SK-N-SH (cell line): ENCODE measurements at regions not wholly inside any gene's neighbourhood (a gene's known extent, or its start where the extent isn't known, plus 50 kb on each side); places are given as distances from the start of the nearest gene placed in this dataset.
A peak's percentile ranks its signal among the peaks of the same experiment; 100 is the strongest.

ENCODE experiments used
- CTCF ChIA-PET: fragments of 300-600, 350-600 bp; formaldehyde crosslinking; extraction: SDS; loops from one replicate; lab custom pipeline; 2021; lab: Yijun Ruan, JAX
- POLR2A ChIA-PET: fragments of 350-600 bp; sonication (Branson Sonifier 250); formaldehyde crosslinking; extraction: SDS; loops from one replicate; lab custom pipeline; 2020; ENCODE audit warnings: antibody characterized with exemption, inconsistent platforms; lab: Yijun Ruan, JAX
- DNase-seq: peaks from one replicate; pipeline ENCODE4 v3.0.0; 2012
- H2AFZ ChIP-seq: fragments of 200-600 bp; sonication (generic); 2 replicates; pipeline ENCODE4 v1.8.1; 2016; ENCODE audit warnings: antibody characterized with exemption, mild to moderate bottlenecking, low read depth
- H3F3A ChIP-seq: fragments of 200-600 bp; sonication (generic); replicated peaks from 2 replicates; pipeline ENCODE3; 2016; ENCODE audit warnings: antibody characterized with exemption, mild to moderate bottlenecking; ENCODE audit not compliant: insufficient read depth
- H3K27ac ChIP-seq, 2 experiments: fragments of 200-500 bp in 1 of 2; fragments of 200-600 bp in 1 of 2; sonication (Bioruptor generic) in 1 of 2; sonication (generic), shearing (Covaris generic) in 1 of 2; 2 replicates each; pipeline versions ENCODE4 v1.5.1 to v1.6.1; 2014 to 2016; ENCODE audit warnings: low read depth in 2 of 2, inconsistent platforms in 1 of 2, low read length in 1 of 2, mild to moderate bottlenecking in 1 of 2, mixed read lengths in 1 of 2
- H3K27me3 ChIP-seq: fragments of 200-600 bp; sonication (generic), shearing (Covaris generic); 2 replicates; pipeline ENCODE4 v1.6.1; 2016; ENCODE audit warnings: mixed run types; ENCODE audit not compliant: insufficient read depth
- H3K36me3 ChIP-seq, 2 experiments: fragments of 200-500 bp in 1 of 2; fragments of 200-600 bp in 1 of 2; sonication (Bioruptor generic) in 1 of 2; sonication (generic) in 1 of 2; replicated peaks in 1 of 2; 2 replicates each; pipeline versions ENCODE3 to v1.5.1; 2014 to 2016; ENCODE audit warnings: low read length in 1 of 2, mild to moderate bottlenecking in 1 of 2; ENCODE audit not compliant: insufficient read depth in 2 of 2, control insufficient read depth in 1 of 2
- H3K4me1 ChIP-seq, 2 experiments: fragments of 200-500 bp in 1 of 2; fragments of 200-600 bp in 1 of 2; sonication (Bioruptor generic) in 1 of 2; sonication (generic), shearing (Covaris generic) in 1 of 2; 2 replicates each; pipeline versions ENCODE4 v1.5.1 to v1.6.1; 2014 to 2016; ENCODE audit warnings: low read depth in 1 of 2, low read length in 1 of 2, mixed run types in 1 of 2; ENCODE audit not compliant: insufficient read depth in 2 of 2, control insufficient read depth in 1 of 2
- H3K4me2 ChIP-seq: fragments of 200-600 bp; sonication (generic), shearing (Covaris generic); 2 replicates; pipeline ENCODE4 v1.6.1; 2017; ENCODE audit warnings: mixed run types
- H3K4me3 ChIP-seq, 2 experiments: fragments of 200-500 bp in 1 of 2; fragments of 200-600 bp in 1 of 2; sonication (Bioruptor generic) in 1 of 2; sonication (generic), shearing (Covaris generic) in 1 of 2; 2 replicates each; pipeline versions ENCODE4 v1.5.1 to v1.8.1; 2014 to 2016; ENCODE audit warnings: low read depth in 2 of 2, inconsistent platforms in 1 of 2, low read length in 1 of 2, mild to moderate bottlenecking in 1 of 2, mixed read lengths in 1 of 2, moderate library complexity in 1 of 2
- H3K79me2 ChIP-seq: fragments of 200-600 bp; sonication (generic); 2 replicates; pipeline ENCODE4 v1.8.1; 2017; ENCODE audit warnings: mild to moderate bottlenecking; ENCODE audit not compliant: insufficient read depth
- H3K9ac ChIP-seq: fragments of 200-600 bp; sonication (generic); 2 replicates; pipeline ENCODE4 v1.6.1; 2017; ENCODE audit warnings: mixed run types
- H3K9me2 ChIP-seq: fragments of 200-600 bp; sonication (generic); 2 replicates; pipeline ENCODE4 v1.6.1; 2017; ENCODE audit warnings: mixed run types
- H3K9me3 ChIP-seq: fragments of 200-600 bp; sonication (generic); 2 replicates; pipeline ENCODE4 v1.6.1; 2017; ENCODE audit warnings: mixed run types, mild to moderate bottlenecking, moderate library complexity
- H4K20me1 ChIP-seq: fragments of 200-600 bp; sonication (generic); 2 replicates; pipeline ENCODE4 v1.6.1; 2017; ENCODE audit warnings: mild to moderate bottlenecking, mixed run types; ENCODE audit not compliant: insufficient read depth
- CHD2 ChIP-seq: fragments of 150-350 bp; IDR thresholded peaks from 2 replicates; pipeline ENCODE4 v1.6.1; 2018; ENCODE audit warnings: low read length; ENCODE audit not compliant: partially characterized antibody
- ELF1 ChIP-seq: IDR thresholded peaks from 2 replicates; pipeline ENCODE4 v1.4.0; 2012
- FOXJ3 ChIP-seq: sonication (generic); formaldehyde crosslinking; IDR thresholded peaks from 2 replicates; pipeline ENCODE4 v1.5.1; 2020; ENCODE audit warnings: mild to moderate bottlenecking, missing genetic modification reagents
- FOXM1 ChIP-seq: IDR thresholded peaks from 2 replicates; pipeline ENCODE4 v1.4.0; 2012; ENCODE audit warnings: low read depth, mild to moderate bottlenecking
- JUND ChIP-seq: IDR thresholded peaks from 2 replicates; pipeline ENCODE4 v1.4.0; 2012
- MAX ChIP-seq: IDR thresholded peaks from 2 replicates; pipeline ENCODE4 v1.4.0; 2012; ENCODE audit warnings: low read depth
- MEF2A ChIP-seq: IDR thresholded peaks from 2 replicates; pipeline ENCODE4 v1.4.0; 2012; ENCODE audit warnings: low read depth, borderline replicate concordance
- MXI1 ChIP-seq: IDR thresholded peaks from 2 replicates; pipeline ENCODE4 v1.6.1; 2012; ENCODE audit warnings: mild to moderate bottlenecking, low read depth, low read length, improper control_type of control experiment
- NRF1 ChIP-seq: IDR thresholded peaks from 2 replicates; pipeline ENCODE4 v1.6.1; 2012; ENCODE audit warnings: low read depth, mild to moderate bottlenecking, low read length
- PBX3 ChIP-seq: IDR thresholded peaks from 2 replicates; pipeline ENCODE4; 2012
- RCOR1 ChIP-seq: fragments of 150-350 bp; IDR thresholded peaks from 2 replicates; pipeline ENCODE4 v1.6.1; 2017; ENCODE audit warnings: antibody characterized with exemption, low read length
- RXRA ChIP-seq: IDR thresholded peaks from 2 replicates; pipeline ENCODE4 v1.4.0; 2012; ENCODE audit warnings: low read depth, mild to moderate bottlenecking, borderline replicate concordance
- SIN3A ChIP-seq: IDR thresholded peaks from 2 replicates; pipeline ENCODE4 v1.6.1; 2012; ENCODE audit warnings: low read depth, mild to moderate bottlenecking, low read length, moderate library complexity, borderline replicate concordance
- TAF1 ChIP-seq: IDR thresholded peaks from 2 replicates; pipeline ENCODE4 v1.6.1; 2012; ENCODE audit warnings: low read depth, mild to moderate bottlenecking, low read length, moderate library complexity, borderline replicate concordance
- TEAD4 ChIP-seq: IDR thresholded peaks from 2 replicates; pipeline ENCODE4 v1.4.0; 2012; ENCODE audit warnings: mild to moderate bottlenecking, borderline replicate concordance; ENCODE audit not compliant: insufficient read depth
- WGBS: methylation state at CpG from one replicate; pipeline ENCODE4 v1.1.6; 2017; ENCODE audit warnings: low lambda C conversion rate; 5-methylcytosine and 5-hydroxymethylcytosine counted together
- TF ChIP-seq, protein P1 (sequence below): fragments of 150-350 bp; IDR thresholded peaks from 2 replicates; pipeline ENCODE4 v1.6.1; 2017; ENCODE audit warnings: antibody characterized with exemption, low read length, low read depth, borderline replicate concordance

- no peaks in the 10 kb centered on the region for H3K9me3 ChIP-seq
- H2AFZ ChIP-seq, result no peak overlapping the region
- no peak overlapping the region for H3K4me2 ChIP-seq
Observed at GRCh38 chr11:33618956-33619355, 81.7 kb downstream of the C11orf91 start.

GRCh38 chr11:33618351-33618710 is 82.3 kb downstream of the C11orf91 start:
- POLR2A ChIA-PET, result no interaction called here
- H3K4me1 ChIP-seq, result peaks cover 0 to 12% of the 10 kb centered on the region in 2 experiments; a peak in 2 of 4 replicates

More at GRCh38 chr11:33618956-33619355, 81.7 kb downstream of the C11orf91 start:
- Histone ChIP-seq H3K4me1 (peaks cover 0 to 12% of the 10 kb centered on the region in 2 experiments; a peak in 2 of 4 replicates), H3K27me3 (no peaks in the 10 kb centered on the region), H4K20me1 (no peaks in the 10 kb centered on the region), H3K4me3 (no peak overlapping the region), H3K79me2 (no peaks in the 10 kb centered on the region; the same call in 1 of the 2 replicates), H3K27ac (0 out of 4 replicates have a peak overlapping the region, but pooled peaks of 1 of the 2 experiments have one; percentile 2), H3K36me3 (peaks cover 14 to 47% of the 10 kb centered on the region in 2 experiments), H3K9me2 (no peaks in the 10 kb centered on the region), H3F3A (peaks cover 23% of the 10 kb centered on the region), H3K9ac (no peak overlapping the region)
- CTCF ChIA-PET, result no interaction called here
- no peak for TF ChIP-seq JUND
- TF ChIP-seq, protein P1, sequence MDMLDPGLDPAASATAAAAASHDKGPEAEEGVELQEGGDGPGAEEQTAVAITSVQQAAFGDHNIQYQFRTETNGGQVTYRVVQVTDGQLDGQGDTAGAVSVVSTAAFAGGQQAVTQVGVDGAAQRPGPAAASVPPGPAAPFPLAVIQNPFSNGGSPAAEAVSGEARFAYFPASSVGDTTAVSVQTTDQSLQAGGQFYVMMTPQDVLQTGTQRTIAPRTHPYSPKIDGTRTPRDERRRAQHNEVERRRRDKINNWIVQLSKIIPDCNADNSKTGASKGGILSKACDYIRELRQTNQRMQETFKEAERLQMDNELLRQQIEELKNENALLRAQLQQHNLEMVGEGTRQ, result no peak
- TF ChIP-seq PBX3, result no peak
- no peak for TF ChIP-seq TEAD4
- TF ChIP-seq MAX, result no peak
- TF ChIP-seq FOXM1, result no peak
- TF ChIP-seq SIN3A, result no peak
- no peak for TF ChIP-seq MEF2A
- no peak for TF ChIP-seq MXI1
- TF ChIP-seq FOXJ3 (CRISPR knock-in tag), result no peak
- TF ChIP-seq NRF1, result no peak
- no peak for TF ChIP-seq TAF1
- no peak for TF ChIP-seq ELF1
- no peak for TF ChIP-seq CHD2
- 91% methylated on average over 7 of the region's 7 CpGs for WGBS
- POLR2A ChIA-PET, result no interaction called here
- DNase-seq, result no peak

More at GRCh38 chr11:33618351-33618710, 82.3 kb downstream of the C11orf91 start:
- Histone ChIP-seq H3K9ac (no peak overlapping the region), H3K79me2 (no peaks in the 10 kb centered on the region; the same call in 1 of the 2 replicates), H3K27me3 (no peaks in the 10 kb centered on the region), H4K20me1 (no peaks in the 10 kb centered on the region), H3K4me3 (no peak overlapping the region), H3K36me3 (peaks cover 10 to 47% of the 10 kb centered on the region in 2 experiments), H3F3A (peaks cover 29% of the 10 kb centered on the region), H3K27ac (no peak overlapping the region), H3K9me2 (no peaks in the 10 kb centered on the region), H3K4me2 (no peak overlapping the region), H3K9me3 (no peaks in the 10 kb centered on the region), H2AFZ (no peak overlapping the region)
- WGBS, result 97% methylated on average over 10 of the region's 10 CpGs
- CTCF ChIA-PET, result no interaction called here
- TF ChIP-seq RXRA, result no peak
- TF ChIP-seq JUND, result no peak
- no peak for TF ChIP-seq NRF1
- no peak for TF ChIP-seq RCOR1
- DNase-seq, result no peak
